ENCODE measurements at regions not wholly inside any gene's neighbourhood (a gene's known extent, or its start where the extent isn't known, plus 50 kb on each side); places are given as distances from the start of the nearest gene placed in this dataset.
A peak's percentile ranks its signal among the peaks of the same experiment; 100 is the strongest.

DNA sequence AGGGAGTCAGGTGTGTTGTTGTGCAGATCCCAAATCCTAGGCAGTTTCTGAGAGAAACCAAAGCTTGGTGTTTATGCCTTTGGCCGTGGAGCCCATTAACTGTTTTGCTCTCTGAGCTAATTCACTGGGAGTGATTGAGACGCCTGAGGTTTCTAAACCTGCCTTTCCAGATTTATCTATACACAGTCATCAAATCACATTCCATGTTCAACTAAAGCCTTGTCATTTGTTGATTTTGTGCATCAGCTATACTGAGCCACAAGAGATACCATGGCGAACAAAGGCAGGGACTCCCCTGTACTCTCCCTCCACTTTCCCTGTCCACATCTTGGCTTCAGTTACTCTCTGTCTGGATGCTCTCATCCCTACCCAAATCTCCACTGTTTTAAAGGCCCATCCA, 229.7 kb upstream of the PMEPA1 start:
- no peak overlapping the region for H3K9ac ChIP-seq (ENCODE audit: low read depth, low read length)
- no peak overlapping the region for H3K4me3 ChIP-seq (ENCODE audit: low read length)
- H3K27me3 ChIP-seq (ENCODE audit: insufficient read depth, low read length), result no peaks in the 10 kb centered on the region
- H3K4me1 ChIP-seq (ENCODE audit: insufficient read depth, low read length), result peaks cover 14% of the 10 kb centered on the region; the same call in 1 of the 2 replicates
- no peaks in the 10 kb centered on the region for H3K9me3 ChIP-seq (ENCODE audit: insufficient read depth, low read depth, low read length)
- H3K36me3 ChIP-seq (ENCODE audit: insufficient read depth, low read depth, low read length), result no peaks in the 10 kb centered on the region
- H3K27ac ChIP-seq (ENCODE audit: low read length), result no peak overlapping the region

DNA sequence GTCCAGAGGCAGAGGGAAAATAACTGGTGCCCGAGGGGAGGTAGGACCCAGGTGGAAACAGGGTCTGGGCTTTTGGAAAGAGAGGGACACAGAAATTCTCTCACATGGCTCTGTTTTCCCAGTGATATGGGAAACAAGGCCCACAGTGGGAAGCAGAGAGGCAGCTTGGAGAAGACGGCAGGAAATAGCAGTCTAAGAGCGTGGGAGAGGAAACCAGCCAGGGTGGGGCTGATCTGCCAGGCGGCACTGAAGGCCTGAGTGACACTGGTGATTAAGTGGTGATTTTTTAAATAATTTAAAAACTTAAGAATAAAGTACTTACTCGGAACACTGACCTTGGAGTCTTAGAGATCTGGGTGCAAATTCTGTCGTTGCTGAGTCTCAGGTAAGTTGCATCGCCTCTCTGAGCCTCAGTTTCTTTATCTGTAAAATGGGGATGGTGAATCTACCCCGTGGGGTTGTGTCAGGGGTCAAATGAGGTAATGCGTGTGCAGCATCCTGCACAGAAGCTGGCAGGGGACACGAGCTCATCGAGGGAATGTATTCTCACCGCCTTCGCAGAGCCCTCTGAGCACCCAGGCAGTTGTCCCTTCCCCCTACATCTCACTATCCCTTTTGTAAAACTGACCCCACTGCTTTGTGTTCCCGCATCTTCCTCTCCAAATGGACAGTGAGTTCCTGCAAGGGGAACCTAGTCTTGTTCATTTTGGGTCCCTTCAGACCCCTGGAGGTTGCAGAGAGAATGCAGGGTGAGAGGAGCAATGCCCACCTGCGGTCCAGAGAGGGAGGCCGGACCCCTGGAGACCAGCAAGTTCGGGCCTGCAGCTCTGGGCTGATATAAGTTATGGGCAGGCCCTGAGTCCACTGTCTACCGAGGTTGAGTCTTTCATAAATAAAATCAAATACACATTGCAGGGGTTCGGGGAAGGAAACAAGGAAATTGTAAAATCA, 228.6 kb upstream of the PMEPA1 start:
- no peaks in the 10 kb centered on the region for H3K36me3 ChIP-seq (ENCODE audit: insufficient read depth, low read depth, low read length)
- H3K27ac ChIP-seq (ENCODE audit: low read length), result no peak overlapping the region
- no peaks in the 10 kb centered on the region for H3K27me3 ChIP-seq (ENCODE audit: insufficient read depth, low read length)
- H3K9ac ChIP-seq (ENCODE audit: low read depth, low read length), result no peak overlapping the region
- H3K9me3 ChIP-seq (ENCODE audit: insufficient read depth, low read depth, low read length), result no peaks in the 10 kb centered on the region
- H3K4me3 ChIP-seq (ENCODE audit: low read length), result 0 out of 2 replicates have a peak overlapping the region, but pooled peaks have one; percentile 9
- H3K4me1 ChIP-seq (ENCODE audit: insufficient read depth, low read length), result peaks cover 14% of the 10 kb centered on the region; the same call in 1 of the 2 replicates

DNA sequence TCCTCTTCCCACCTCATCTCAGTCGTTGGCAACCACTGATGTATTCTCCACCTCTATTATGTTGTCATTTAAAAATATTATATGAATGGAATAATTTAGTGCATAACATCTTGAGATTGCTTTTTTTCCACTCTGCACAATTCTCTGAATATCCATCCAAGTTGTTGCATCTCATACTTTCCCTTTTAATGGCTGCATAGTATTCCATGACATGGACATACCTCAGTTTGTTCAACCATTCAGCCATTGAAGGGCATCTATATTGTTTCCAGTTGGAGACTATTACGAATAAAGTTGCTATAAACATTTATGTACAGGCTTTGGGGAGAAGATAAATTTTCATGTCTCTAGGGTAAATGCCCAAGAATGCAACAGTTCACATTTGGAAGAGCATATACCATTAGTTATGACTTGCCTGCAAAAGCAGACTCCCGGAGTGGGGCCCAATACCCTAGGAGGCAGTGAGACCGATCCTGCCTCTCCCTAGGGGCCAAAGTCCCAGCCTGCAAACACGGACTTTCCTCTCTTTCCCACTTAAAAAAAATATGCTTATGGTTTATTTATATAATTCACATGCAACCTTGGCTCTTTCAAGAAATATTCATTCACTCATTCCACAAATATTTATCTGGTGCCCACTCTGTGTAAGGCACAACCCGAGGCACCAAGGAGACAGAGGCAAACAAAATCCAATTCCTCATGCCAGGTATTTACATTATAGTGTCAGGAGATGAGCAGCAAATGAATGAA, 227.0 kb upstream of the PMEPA1 start:
- Histone ChIP-seq H3K4me1 (ENCODE audit: insufficient read depth, low read length) (peaks cover 14% of the 10 kb centered on the region; the same call in 1 of the 2 replicates), H3K4me3 (ENCODE audit: low read length) (no peak overlapping the region), H3K9ac (ENCODE audit: low read depth, low read length) (no peak overlapping the region), H3K9me3 (ENCODE audit: insufficient read depth, low read depth, low read length) (no peaks in the 10 kb centered on the region), H3K27me3 (ENCODE audit: insufficient read depth, low read length) (no peaks in the 10 kb centered on the region), H3K27ac (ENCODE audit: low read length) (no peak overlapping the region), H3K36me3 (ENCODE audit: insufficient read depth, low read depth, low read length) (no peaks in the 10 kb centered on the region)

DNA sequence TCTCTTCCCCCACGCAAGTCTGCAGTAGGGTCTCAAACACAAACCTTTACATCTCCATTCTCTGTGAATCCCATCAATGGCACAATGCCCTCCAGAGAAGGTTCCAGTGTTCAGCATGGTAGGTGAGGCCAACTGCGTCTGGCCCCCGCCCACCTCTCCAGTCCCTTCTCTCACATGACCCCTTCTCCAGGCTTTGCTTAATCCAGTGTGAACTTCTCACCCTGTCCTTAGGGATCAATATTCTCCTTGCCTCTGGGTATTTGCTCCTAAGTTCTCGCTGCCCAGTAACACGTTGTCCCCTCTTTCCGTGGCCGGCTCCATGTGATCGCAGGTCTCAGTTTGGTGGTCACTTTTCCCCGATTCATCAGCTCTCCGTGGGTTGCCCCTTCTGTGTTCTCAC, 225.1 kb upstream of the PMEPA1 start:
- Histone ChIP-seq H3K27me3 (ENCODE audit: insufficient read depth, low read length) (no peaks in the 10 kb centered on the region), H3K4me3 (ENCODE audit: low read length) (no peak overlapping the region), H3K4me1 (ENCODE audit: insufficient read depth, low read length) (peaks cover 11% of the 10 kb centered on the region; the same call in 1 of the 2 replicates), H3K9me3 (ENCODE audit: insufficient read depth, low read depth, low read length) (no peaks in the 10 kb centered on the region), H3K9ac (ENCODE audit: low read depth, low read length) (no peak overlapping the region), H3K36me3 (ENCODE audit: insufficient read depth, low read depth, low read length) (no peaks in the 10 kb centered on the region), H3K27ac (ENCODE audit: low read length) (no peak overlapping the region)

DNA sequence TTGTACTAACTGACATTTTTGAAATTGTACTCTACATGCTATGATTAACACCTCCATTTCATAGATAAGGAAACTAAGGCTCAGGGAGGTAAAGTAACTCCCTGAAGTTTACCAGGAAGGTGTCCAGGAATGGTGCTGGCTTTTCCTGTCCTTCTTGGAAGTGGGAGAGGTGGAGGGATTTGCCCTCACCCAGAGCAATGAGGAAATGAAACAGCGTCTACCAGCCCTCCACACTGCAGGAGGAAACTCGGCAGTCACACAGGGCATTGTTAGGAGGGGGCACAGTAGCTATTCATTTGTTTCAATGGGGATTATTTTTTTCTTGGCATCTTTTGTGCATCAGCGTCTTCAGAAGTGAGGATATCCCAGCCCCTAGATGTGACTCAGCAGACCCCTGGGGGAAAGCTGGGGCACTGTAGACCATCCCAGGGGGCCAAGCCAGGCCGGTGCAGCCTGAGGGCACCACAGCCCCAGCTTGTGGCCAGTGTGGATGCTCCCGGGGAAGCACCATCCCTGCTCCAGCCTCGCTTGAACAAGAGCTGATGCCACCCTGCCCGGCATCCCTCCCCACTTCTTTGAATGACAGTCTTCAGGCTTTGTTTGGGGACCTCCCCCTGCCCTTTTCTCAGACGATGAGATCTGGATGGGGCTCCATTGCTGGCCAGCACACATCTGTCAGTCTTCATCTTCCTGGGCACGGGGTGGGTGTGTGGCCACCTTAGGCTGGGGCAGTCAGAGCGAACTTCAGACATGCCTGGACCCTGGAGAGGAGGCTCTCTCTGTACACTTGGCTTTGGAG, 224.4 kb upstream of the PMEPA1 start:
- Histone ChIP-seq H3K27me3 (ENCODE audit: insufficient read depth, low read length) (no peaks in the 10 kb centered on the region), H3K4me3 (ENCODE audit: low read length) (no peak overlapping the region), H3K27ac (ENCODE audit: low read length) (no peak overlapping the region), H3K4me1 (ENCODE audit: insufficient read depth, low read length) (peaks cover 7% of the 10 kb centered on the region; the same call in 1 of the 2 replicates), H3K9me3 (ENCODE audit: insufficient read depth, low read depth, low read length) (no peaks in the 10 kb centered on the region), H3K9ac (ENCODE audit: low read depth, low read length) (no peak overlapping the region), H3K36me3 (ENCODE audit: insufficient read depth, low read depth, low read length) (no peaks in the 10 kb centered on the region)

DNA sequence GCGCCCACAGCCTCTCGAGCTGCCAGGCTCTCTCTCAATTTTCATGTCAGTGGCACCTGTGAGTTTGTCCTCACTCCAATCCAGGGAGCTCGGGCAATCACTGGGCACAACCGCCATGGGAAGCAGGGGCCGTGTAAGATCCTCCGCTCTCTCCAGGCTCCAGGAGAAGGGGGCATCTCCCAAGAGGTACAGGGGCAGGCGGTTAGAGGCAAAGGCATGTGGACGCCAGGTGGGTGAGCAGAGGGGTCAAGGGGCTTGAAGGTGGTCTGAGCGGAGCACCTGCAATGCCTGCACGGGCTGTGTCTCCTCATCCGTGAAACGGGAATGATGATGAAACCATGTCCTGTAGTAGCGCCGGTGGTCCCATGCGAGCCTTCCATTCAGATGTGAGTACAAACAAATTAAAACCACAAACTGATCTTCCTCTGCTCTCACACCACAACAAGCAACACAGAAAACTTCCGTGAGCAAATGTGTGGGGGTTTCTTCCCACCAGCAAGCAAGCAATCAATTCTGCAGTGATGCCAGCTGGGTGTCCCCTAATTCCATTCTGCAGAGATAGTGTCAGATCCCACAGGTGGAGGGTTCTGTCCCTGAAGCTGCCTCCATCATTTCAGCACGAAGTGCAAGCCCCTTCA, 222.5 kb upstream of the PMEPA1 start:
- H3K36me3 ChIP-seq (ENCODE audit: insufficient read depth, low read depth, low read length), result no peaks in the 10 kb centered on the region
- no peaks in the 10 kb centered on the region for H3K27me3 ChIP-seq (ENCODE audit: insufficient read depth, low read length)
- no peak overlapping the region for H3K27ac ChIP-seq (ENCODE audit: low read length)
- no peaks in the 10 kb centered on the region; the same call in 1 of the 2 replicates for H3K4me1 ChIP-seq (ENCODE audit: insufficient read depth, low read length)
- H3K9ac ChIP-seq (ENCODE audit: low read depth, low read length), result no peak overlapping the region
- H3K9me3 ChIP-seq (ENCODE audit: insufficient read depth, low read depth, low read length), result no peaks in the 10 kb centered on the region
- H3K4me3 ChIP-seq (ENCODE audit: low read length), result no peak overlapping the region

DNA sequence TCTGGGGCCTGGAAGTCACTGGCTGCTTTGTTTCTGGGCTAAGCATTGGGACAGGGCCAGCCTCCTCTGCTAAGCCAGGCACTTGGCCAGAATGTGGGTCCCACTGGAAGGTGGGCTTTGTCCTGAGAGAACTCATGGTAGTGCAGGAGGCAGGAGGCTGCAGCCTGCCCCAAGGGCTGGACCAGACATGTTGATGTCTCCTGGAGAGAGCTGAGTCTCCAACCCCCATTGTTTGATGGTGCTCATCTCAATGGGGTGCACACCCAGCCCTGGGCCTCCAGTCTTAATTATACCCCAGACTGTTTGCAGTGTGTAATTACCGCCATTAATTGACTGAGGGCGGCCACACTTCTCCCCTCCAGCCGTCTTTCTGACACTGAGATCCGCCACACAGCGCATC, 220.5 kb upstream of the PMEPA1 start:
- Histone ChIP-seq H3K4me3 (ENCODE audit: low read length) (no peak overlapping the region), H3K27me3 (ENCODE audit: insufficient read depth, low read length) (no peaks in the 10 kb centered on the region), H3K36me3 (ENCODE audit: insufficient read depth, low read depth, low read length) (no peaks in the 10 kb centered on the region), H3K4me1 (ENCODE audit: insufficient read depth, low read length) (no peaks in the 10 kb centered on the region; the same call in 1 of the 2 replicates), H3K27ac (ENCODE audit: low read length) (no peak overlapping the region), H3K9ac (ENCODE audit: low read depth, low read length) (no peak overlapping the region), H3K9me3 (ENCODE audit: insufficient read depth, low read depth, low read length) (peaks cover 11% of the 10 kb centered on the region; the same call in 1 of the 2 replicates)

DNA sequence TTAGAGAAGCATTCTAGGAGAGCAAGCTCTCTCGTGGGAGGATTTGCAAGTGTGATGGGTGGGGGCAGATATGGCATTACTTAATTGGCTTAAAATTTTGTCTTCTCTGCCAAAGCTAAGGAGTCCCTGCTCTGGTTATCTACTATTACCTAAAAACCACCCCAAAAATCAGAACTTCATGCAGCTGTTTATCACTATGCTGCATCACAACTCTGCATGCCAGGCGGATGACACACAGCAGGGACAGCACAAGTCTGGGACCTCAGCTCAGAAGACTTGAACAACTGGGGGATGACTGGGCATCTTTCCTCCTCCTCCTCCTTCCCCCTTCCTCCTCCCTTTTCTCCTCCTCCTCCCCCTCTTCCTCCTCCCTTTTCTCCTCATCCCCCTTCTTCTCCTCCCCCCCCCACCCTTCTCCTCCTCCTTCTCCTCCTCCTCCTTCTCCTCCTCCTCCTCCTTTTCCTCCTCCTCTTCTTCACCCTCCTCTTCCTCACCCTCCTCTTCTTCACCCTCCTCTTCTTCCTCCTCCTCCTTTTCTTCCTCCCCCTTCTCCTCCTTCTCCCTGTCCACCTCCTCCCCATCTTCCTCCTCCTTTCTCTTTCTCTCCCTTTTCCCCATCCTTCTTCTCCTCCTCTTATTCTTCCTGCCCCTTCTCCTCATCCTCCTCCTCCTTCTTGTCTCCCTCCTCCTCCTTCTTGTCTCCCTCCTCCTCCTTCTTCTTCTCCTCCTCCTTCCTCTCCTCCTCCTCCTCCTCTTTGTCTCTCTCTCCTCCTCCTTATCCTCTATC, 218.6 kb upstream of the PMEPA1 start:
- Histone ChIP-seq H3K27me3 (ENCODE audit: insufficient read depth, low read length) (no peaks in the 10 kb centered on the region), H3K27ac (ENCODE audit: low read length) (no peak overlapping the region)

DNA sequence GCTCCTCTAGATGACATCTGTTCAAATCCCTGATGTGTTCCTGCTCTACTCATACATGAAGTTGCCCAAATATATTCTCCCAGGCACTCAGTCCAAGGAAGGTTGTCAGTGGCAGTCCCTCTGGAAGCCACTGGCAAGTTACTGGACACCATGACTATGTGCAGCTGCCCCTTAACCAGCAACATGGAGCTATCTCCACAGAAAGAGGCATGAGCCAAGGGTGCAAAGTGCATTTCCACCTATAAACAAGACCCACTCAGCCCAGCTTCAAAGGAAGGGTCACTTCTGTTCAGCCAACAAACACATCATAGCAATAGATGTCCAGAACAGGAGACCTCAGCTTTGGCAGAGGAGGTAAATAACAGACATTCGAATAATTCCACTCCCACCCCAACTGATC, 217.6 kb upstream of the PMEPA1 start:
- Histone ChIP-seq H3K36me3 (ENCODE audit: insufficient read depth, low read depth, low read length) (no peaks in the 10 kb centered on the region), H3K4me1 (ENCODE audit: insufficient read depth, low read length) (no peaks in the 10 kb centered on the region), H3K9me3 (ENCODE audit: insufficient read depth, low read depth, low read length) (peaks cover 11% of the 10 kb centered on the region; the same call in 1 of the 2 replicates), H3K27ac (ENCODE audit: low read length) (no peak overlapping the region), H3K9ac (ENCODE audit: low read depth, low read length) (no peak overlapping the region), H3K4me3 (ENCODE audit: low read length) (no peak overlapping the region), H3K27me3 (ENCODE audit: insufficient read depth, low read length) (no peaks in the 10 kb centered on the region)

More for the DNA sequence above, 218.6 kb upstream of the PMEPA1 start:
- Histone ChIP-seq H3K9ac (ENCODE audit: low read depth, low read length) (no peak overlapping the region), H3K9me3 (ENCODE audit: insufficient read depth, low read depth, low read length) (peaks cover 11% of the 10 kb centered on the region; the same call in 1 of the 2 replicates), H3K36me3 (ENCODE audit: insufficient read depth, low read depth, low read length) (no peaks in the 10 kb centered on the region), H3K4me1 (ENCODE audit: insufficient read depth, low read length) (no peaks in the 10 kb centered on the region), H3K4me3 (ENCODE audit: low read length) (no peak overlapping the region)

DNA sequence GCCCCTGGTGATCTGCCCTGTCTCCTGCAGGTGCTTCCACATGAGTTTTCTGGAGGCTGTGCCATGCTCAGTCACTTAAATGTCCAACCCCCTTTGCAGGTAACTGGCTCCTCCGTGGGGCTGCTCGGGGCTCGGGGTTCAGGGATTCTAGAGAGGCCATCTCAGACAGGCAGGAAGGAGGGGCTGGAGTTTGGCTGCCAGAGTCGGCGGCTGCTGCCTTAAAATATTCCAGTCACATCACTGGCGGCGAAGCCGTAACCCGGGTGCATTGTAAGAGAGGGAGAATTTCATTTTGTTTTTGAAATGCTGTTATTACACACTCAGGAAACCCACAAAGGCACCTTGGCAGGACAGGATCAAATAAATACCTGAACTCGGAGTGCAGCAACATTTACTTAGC, 212.9 kb upstream of the PMEPA1 start:
- no peaks in the 10 kb centered on the region for H3K4me1 ChIP-seq (ENCODE audit: insufficient read depth, low read length)
- H3K27me3 ChIP-seq (ENCODE audit: insufficient read depth, low read length), result no peaks in the 10 kb centered on the region
- peaks cover 11% of the 10 kb centered on the region; the same call in 1 of the 2 replicates for H3K9me3 ChIP-seq (ENCODE audit: insufficient read depth, low read depth, low read length)
- no peak overlapping the region for H3K4me3 ChIP-seq (ENCODE audit: low read length)
- H3K9ac ChIP-seq (ENCODE audit: low read depth, low read length), result no peak overlapping the region
- H3K27ac ChIP-seq (ENCODE audit: low read length), result no peak overlapping the region
- no peaks in the 10 kb centered on the region for H3K36me3 ChIP-seq (ENCODE audit: insufficient read depth, low read depth, low read length)

Data from iPS-20b (cell line).